ENCODE measurements at regions not wholly inside any gene's neighbourhood (a gene's known extent, or its start where the extent isn't known, plus 50 kb on each side); places are given as distances from the start of the nearest gene placed in this dataset.

- DNase-seq = no peak
Observed at GRCh38 chr3:88586121-88586640, 436.4 kb downstream of the C3orf38 start.

- no peak for DNase-seq
Observed at GRCh38 chr3:88589138-88589537, 439.4 kb downstream of the C3orf38 start.

- DNase-seq = no peak
Observed at GRCh38 chr3:88595026-88595425, 445.3 kb downstream of the C3orf38 start.

GRCh38 chr3:88596451-88596850 lies 446.7 kb downstream of the C3orf38 start:
- no peak for DNase-seq

GRCh38 chr3:88610820-88611219 lies 461.1 kb downstream of the C3orf38 start:
- no peak for DNase-seq

GRCh38 chr3:88611826-88612326 lies 462.1 kb downstream of the C3orf38 start:
- DNase-seq = peak in 1 of 2 experiments; percentile 28

GRCh38 chr3:88616413-88616812 lies 466.7 kb downstream of the C3orf38 start:
- peak; percentile 70 to 78 for DNase-seq

- DNase-seq = no peak
Observed at GRCh38 chr3:88617283-88617682, 467.5 kb downstream of the C3orf38 start.

- DNase-seq = peak; percentile 69 to 85
Observed at GRCh38 chr3:88618021-88618645, 468.4 kb downstream of the C3orf38 start.

GRCh38 chr3:88621586-88621985 lies 471.8 kb downstream of the C3orf38 start:
- DNase-seq = no peak

GRCh38 chr3:88623709-88624108 lies 473.9 kb downstream of the C3orf38 start:
- DNase-seq = no peak

GRCh38 chr3:88626456-88627120 lies 476.8 kb downstream of the C3orf38 start:
- DNase-seq = peak; percentile 79 to 96

GRCh38 chr3:88628901-88629300 lies 478.5 kb upstream of the EPHA3 start:
- no peak for DNase-seq

GRCh38 chr3:88632226-88632625 lies 475.2 kb upstream of the EPHA3 start:
- DNase-seq = no peak

GRCh38 chr3:88640581-88640980 lies 466.8 kb upstream of the EPHA3 start:
- no peak for DNase-seq

GRCh38 chr3:88641033-88641604 lies 466.3 kb upstream of the EPHA3 start:
- no peak for DNase-seq

- DNase-seq = no peak
Observed at GRCh38 chr3:88657459-88657858, 450.0 kb upstream of the EPHA3 start.

GRCh38 chr3:88661433-88661824 lies 446.0 kb upstream of the EPHA3 start:
- no peak for DNase-seq

- no peak for DNase-seq
Observed at GRCh38 chr3:88668180-88668579, 439.2 kb upstream of the EPHA3 start.

- DNase-seq = no peak
Observed at GRCh38 chr3:88671573-88671972, 435.8 kb upstream of the EPHA3 start.

- no peak for DNase-seq
Observed at GRCh38 chr3:88677298-88677697, 430.1 kb upstream of the EPHA3 start.

GRCh38 chr3:88678747-88679146 lies 428.7 kb upstream of the EPHA3 start:
- DNase-seq = no peak

- DNase-seq = no peak
Observed at GRCh38 chr3:88690287-88690686, 417.1 kb upstream of the EPHA3 start.

- DNase-seq = no peak
Observed at GRCh38 chr3:88691081-88691480, 416.3 kb upstream of the EPHA3 start.

Measured in NCI-H446 (cell line).